Astrocyte (in vitro differentiated cells and primary cell): ENCODE measurements at regions not wholly inside any gene's neighbourhood (a gene's known extent, or its start where the extent isn't known, plus 50 kb on each side); places are given as distances from the start of the nearest gene placed in this dataset.

Source experiments
- DNase-seq: peaks from one replicate; pipeline ENCODE4 v3.0.0-alpha.2; 2010; ENCODE audit warnings: low read depth
- FAIRE-seq: peaks from 2 replicates; lab custom pipeline; 2011; peaks lifted over from hg19 to GRCh38; lab: Jason Lieb, UNC
- H2AFZ ChIP-seq: 2 replicates; pipeline ENCODE4 v1.6.0; 2012; ENCODE audit warnings: low read depth, low read length, inconsistent platforms
- H3K27ac ChIP-seq: 2 replicates; pipeline ENCODE4 v1.5.1; 2011; ENCODE audit warnings: low read depth, low read length, inconsistent platforms
- H3K27me3 ChIP-seq: 2 replicates; pipeline ENCODE4 v1.6.0; 2011; ENCODE audit warnings: low read length, inconsistent platforms; ENCODE audit not compliant: insufficient read depth
- H3K36me3 ChIP-seq: 2 replicates; pipeline ENCODE4 v1.5.1; 2011; ENCODE audit warnings: low read length, inconsistent platforms; ENCODE audit not compliant: insufficient read depth
- H3K4me1 ChIP-seq: 2 replicates; pipeline ENCODE4 v1.5.1; 2011; ENCODE audit warnings: low read length, inconsistent platforms; ENCODE audit not compliant: insufficient read depth
- H3K4me2 ChIP-seq: 2 replicates; pipeline ENCODE4 v1.6.0; 2012; ENCODE audit warnings: low read length, inconsistent platforms
- H3K4me3 ChIP-seq: 2 replicates; pipeline ENCODE4 v1.5.1; 2011; ENCODE audit warnings: low read depth, mild to moderate bottlenecking, low read length, inconsistent platforms; ENCODE audit not compliant: insufficient read depth
- H3K79me2 ChIP-seq: 2 replicates; pipeline ENCODE4 v1.6.0; 2012; ENCODE audit warnings: mild to moderate bottlenecking, low read length, inconsistent platforms; ENCODE audit not compliant: insufficient read depth
- H3K9ac ChIP-seq: 2 replicates; pipeline ENCODE4 v1.6.0; 2012; ENCODE audit warnings: mild to moderate bottlenecking, low read length, inconsistent platforms
- H3K9me3 ChIP-seq: 2 replicates; pipeline ENCODE4 v1.5.1; 2012; ENCODE audit warnings: low read depth, mild to moderate bottlenecking, low read length, inconsistent platforms; ENCODE audit not compliant: insufficient read depth
- H4K20me1 ChIP-seq: 2 replicates; pipeline ENCODE4 v1.6.0; 2012; ENCODE audit warnings: low read length, inconsistent platforms; ENCODE audit not compliant: insufficient read depth
- H3K27ac Mint-ChIP-seq: one replicate; pipeline ENCODE4 v1.8.0; 2021; ENCODE audit warnings: mild to moderate bottlenecking, mixed read lengths; ENCODE audit not compliant: unreplicated experiment
- H3K27me3 Mint-ChIP-seq: one replicate; pipeline ENCODE4 v1.8.0; 2021; ENCODE audit warnings: low read depth, mixed read lengths; ENCODE audit not compliant: unreplicated experiment
- H3K36me3 Mint-ChIP-seq: one replicate; pipeline ENCODE4 v1.8.0; 2021; ENCODE audit warnings: low read depth, mixed read lengths; ENCODE audit not compliant: unreplicated experiment
- H3K4me1 Mint-ChIP-seq: one replicate; pipeline ENCODE4 v1.8.0; 2021; ENCODE audit warnings: low read depth, mixed read lengths; ENCODE audit not compliant: unreplicated experiment
- H3K4me3 Mint-ChIP-seq: one replicate; pipeline ENCODE4 v1.8.0; 2021; ENCODE audit warnings: mild to moderate bottlenecking, moderate library complexity, mixed read lengths; ENCODE audit not compliant: unreplicated experiment
- H3K9me3 Mint-ChIP-seq: one replicate; pipeline ENCODE4 v1.8.0; 2021; ENCODE audit warnings: mild to moderate bottlenecking, mixed read lengths; ENCODE audit not compliant: unreplicated experiment
- EZH2 ChIP-seq: IDR thresholded peaks from 2 replicates; pipeline ENCODE4 v1.6.1; 2012; ENCODE audit warnings: mild to moderate bottlenecking, low read length, inconsistent platforms; ENCODE audit not compliant: insufficient read depth
- TF ChIP-seq, protein P1 (sequence below): IDR thresholded peaks from 2 replicates; pipeline ENCODE4 v1.5.1; 2011; ENCODE audit warnings: low read depth, mild to moderate bottlenecking, inconsistent platforms, low read length, moderate library complexity; ENCODE audit not compliant: insufficient read depth

DNA sequence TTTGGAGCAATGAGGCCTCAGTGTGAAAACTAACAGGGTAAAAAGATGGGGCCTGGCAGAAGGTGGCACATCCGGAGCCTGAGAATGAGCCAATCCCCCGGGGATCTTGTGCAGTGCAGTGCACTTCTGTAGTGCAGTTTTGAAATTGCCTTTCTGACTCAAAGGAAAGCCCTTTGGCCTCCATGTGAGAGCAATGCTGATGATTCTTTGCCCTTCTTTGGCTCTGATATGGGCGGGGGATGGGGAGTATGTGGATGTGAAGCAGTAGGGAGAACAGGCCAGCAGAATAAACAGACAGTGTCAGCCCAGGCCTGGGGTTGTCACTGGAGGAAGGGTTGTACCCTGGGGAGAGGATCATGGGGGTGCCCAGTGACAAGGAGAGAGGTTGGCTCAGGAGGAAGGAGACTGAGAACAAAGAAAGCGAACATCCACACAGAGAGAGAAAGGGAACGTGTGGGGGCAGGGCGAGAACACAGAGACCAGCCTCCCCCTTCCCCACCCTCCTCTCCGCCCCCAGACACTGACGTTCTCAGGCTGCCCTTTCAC is 351.2 kb downstream of the CDC5L start:
- Mint-ChIP-seq H3K4me3 (no peak overlapping the region), H3K27me3 (peaks cover 5% of the 10 kb centered on the region), H3K27ac (peak overlapping the region; percentile 91), H3K36me3 (no peaks in the 10 kb centered on the region), H3K4me1 (peaks cover 26% of the 10 kb centered on the region), H3K9me3 (peaks cover 4% of the 10 kb centered on the region)
- no peaks in the 10 kb centered on the region for H3K9me3 ChIP-seq
- H3K27ac ChIP-seq = no peak overlapping the region
- H2AFZ ChIP-seq = no peak overlapping the region
- no peak for TF ChIP-seq EZH2
- TF ChIP-seq, protein P1, sequence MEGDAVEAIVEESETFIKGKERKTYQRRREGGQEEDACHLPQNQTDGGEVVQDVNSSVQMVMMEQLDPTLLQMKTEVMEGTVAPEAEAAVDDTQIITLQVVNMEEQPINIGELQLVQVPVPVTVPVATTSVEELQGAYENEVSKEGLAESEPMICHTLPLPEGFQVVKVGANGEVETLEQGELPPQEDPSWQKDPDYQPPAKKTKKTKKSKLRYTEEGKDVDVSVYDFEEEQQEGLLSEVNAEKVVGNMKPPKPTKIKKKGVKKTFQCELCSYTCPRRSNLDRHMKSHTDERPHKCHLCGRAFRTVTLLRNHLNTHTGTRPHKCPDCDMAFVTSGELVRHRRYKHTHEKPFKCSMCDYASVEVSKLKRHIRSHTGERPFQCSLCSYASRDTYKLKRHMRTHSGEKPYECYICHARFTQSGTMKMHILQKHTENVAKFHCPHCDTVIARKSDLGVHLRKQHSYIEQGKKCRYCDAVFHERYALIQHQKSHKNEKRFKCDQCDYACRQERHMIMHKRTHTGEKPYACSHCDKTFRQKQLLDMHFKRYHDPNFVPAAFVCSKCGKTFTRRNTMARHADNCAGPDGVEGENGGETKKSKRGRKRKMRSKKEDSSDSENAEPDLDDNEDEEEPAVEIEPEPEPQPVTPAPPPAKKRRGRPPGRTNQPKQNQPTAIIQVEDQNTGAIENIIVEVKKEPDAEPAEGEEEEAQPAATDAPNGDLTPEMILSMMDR = no peak
- H3K4me1 ChIP-seq = no peaks in the 10 kb centered on the region
- no peak overlapping the region for H3K9ac ChIP-seq
- no peaks in the 10 kb centered on the region for H3K36me3 ChIP-seq
- peaks cover 2% of the 10 kb centered on the region for H3K27me3 ChIP-seq
- DNase-seq (no peak), FAIRE-seq (no peak)
- no peak overlapping the region for H3K4me2 ChIP-seq
- H3K4me3 ChIP-seq = no peak overlapping the region
- H4K20me1 ChIP-seq = no peaks in the 10 kb centered on the region
- H3K79me2 ChIP-seq = no peaks in the 10 kb centered on the region

DNA sequence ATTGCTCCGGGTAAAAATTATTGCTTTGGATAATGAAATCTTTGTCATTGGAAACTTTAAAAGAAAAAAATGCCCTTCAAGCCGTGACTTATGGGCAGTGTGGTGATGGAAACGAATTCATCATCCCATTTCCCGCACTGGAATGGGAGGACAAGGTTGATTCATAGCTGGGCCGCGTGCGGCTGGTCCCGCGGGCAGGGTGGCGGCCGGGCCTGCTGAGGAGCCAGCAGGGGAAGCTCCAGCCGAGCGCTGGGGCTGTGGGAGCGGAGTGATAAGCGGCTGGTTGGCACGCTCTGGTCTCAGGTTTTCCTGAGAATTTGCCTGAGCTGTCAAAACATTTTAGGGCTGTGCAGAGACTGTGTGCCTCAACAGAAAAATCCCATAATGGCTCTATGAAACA is 351.7 kb downstream of the CDC5L start:
- Histone ChIP-seq H2AFZ (no peak overlapping the region), H3K79me2 (no peaks in the 10 kb centered on the region), H3K4me2 (no peak overlapping the region), H3K9me3 (no peaks in the 10 kb centered on the region), H3K27me3 (peaks cover 2% of the 10 kb centered on the region), H3K4me1 (no peaks in the 10 kb centered on the region), H3K4me3 (no peak overlapping the region), H4K20me1 (no peaks in the 10 kb centered on the region), H3K36me3 (no peaks in the 10 kb centered on the region), H3K27ac (no peak overlapping the region), H3K9ac (no peak overlapping the region)
- peaks cover 26% of the 10 kb centered on the region for H3K4me1 Mint-ChIP-seq
- no peak overlapping the region for H3K27ac Mint-ChIP-seq
- peaks cover 5% of the 10 kb centered on the region for H3K27me3 Mint-ChIP-seq
- TF ChIP-seq, protein P1 = no peak
- no peak for TF ChIP-seq EZH2
- peaks cover 4% of the 10 kb centered on the region for H3K9me3 Mint-ChIP-seq
- DNase-seq (peak; percentile 34), FAIRE-seq (no peak)
- H3K36me3 Mint-ChIP-seq = no peaks in the 10 kb centered on the region
- H3K4me3 Mint-ChIP-seq = no peak overlapping the region

DNA sequence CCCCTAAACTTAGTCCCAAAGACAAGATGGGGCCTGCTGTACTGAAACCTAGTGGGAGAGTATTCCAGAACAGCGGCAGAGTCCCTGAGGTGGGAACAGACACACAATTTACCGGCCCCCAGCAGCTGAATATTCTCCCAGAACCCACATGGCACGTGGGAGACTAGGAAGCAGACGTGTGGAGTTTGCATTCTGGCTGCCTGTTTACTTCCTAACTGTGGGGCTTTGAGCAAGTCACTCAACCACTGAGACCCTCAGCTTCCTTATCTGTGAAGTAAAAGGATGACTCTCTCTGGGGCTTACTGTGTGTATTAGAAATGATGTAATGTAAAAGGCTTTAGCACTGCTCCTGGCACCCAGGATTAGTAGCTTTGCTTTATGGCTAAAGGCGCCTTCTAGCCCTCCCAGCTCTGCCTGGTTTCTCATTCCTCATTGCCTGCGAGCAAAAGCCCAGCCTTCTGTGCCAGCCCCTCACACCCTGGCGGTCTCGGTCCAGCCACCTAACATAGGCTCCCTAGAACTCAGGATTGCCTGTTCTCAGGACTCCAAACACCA is 353.1 kb downstream of the CDC5L start:
- H3K27me3 Mint-ChIP-seq = no peaks in the 10 kb centered on the region
- H3K4me3 ChIP-seq = no peak overlapping the region
- peaks cover 21% of the 10 kb centered on the region for H3K4me1 Mint-ChIP-seq

More for the DNA sequence above, 353.1 kb downstream of the CDC5L start:
- no peak overlapping the region for H3K27ac ChIP-seq
- no peaks in the 10 kb centered on the region for H3K79me2 ChIP-seq
- no peak for TF ChIP-seq EZH2
- TF ChIP-seq, protein P1 = no peak
- no peak overlapping the region for H2AFZ ChIP-seq
- FAIRE-seq (no peak), DNase-seq (no peak)
- H3K4me2 ChIP-seq = no peak overlapping the region
- Mint-ChIP-seq H3K4me3 (no peak overlapping the region), H3K9me3 (peaks cover 7% of the 10 kb centered on the region), H3K27ac (peak overlapping the region; percentile 9), H3K36me3 (no peaks in the 10 kb centered on the region)
- H3K36me3 ChIP-seq = no peaks in the 10 kb centered on the region
- no peaks in the 10 kb centered on the region for H3K9me3 ChIP-seq
- H3K27me3 ChIP-seq = peaks cover 2% of the 10 kb centered on the region
- H3K4me1 ChIP-seq = no peaks in the 10 kb centered on the region
- no peak overlapping the region for H3K9ac ChIP-seq
- no peaks in the 10 kb centered on the region for H4K20me1 ChIP-seq
